Keratinocyte (primary cell): ENCODE measurements at regions not wholly inside any gene's neighbourhood (a gene's known extent, or its start where the extent isn't known, plus 50 kb on each side); places are given as distances from the start of the nearest gene placed in this dataset.

ENCODE experiments used
- DNase-seq: peaks from one replicate; pipeline ENCODE4 v3.0.0-alpha.2; 2011; ENCODE audit warnings: low read depth, missing footprints, low spot score
- FAIRE-seq: peaks from 2 replicates; lab custom pipeline; 2011; peaks lifted over from hg19 to GRCh38; lab: Jason Lieb, UNC
- H2AFZ ChIP-seq: 2 replicates; pipeline ENCODE4 v1.6.0; 2012; ENCODE audit warnings: low read length, control low read depth, inconsistent platforms; ENCODE audit not compliant: control insufficient read depth
- H3K27ac ChIP-seq: 2 replicates; pipeline ENCODE4 v1.5.1; 2011; ENCODE audit warnings: low read length; ENCODE audit not compliant: control insufficient read depth, insufficient read depth
- H3K27me3 ChIP-seq: 3 replicates; pipeline ENCODE4 v1.6.0; 2011; ENCODE audit warnings: low read length; ENCODE audit not compliant: control insufficient read depth, insufficient read depth; ENCODE audit errors: extremely low read depth
- H3K36me3 ChIP-seq, 2 experiments: 2 replicates in 1 of 2; 3 replicates in 1 of 2; pipeline ENCODE4 v1.5.1; 2011; ENCODE audit warnings: low read length in 2 of 2, mild to moderate bottlenecking in 1 of 2; ENCODE audit not compliant: control insufficient read depth in 2 of 2, insufficient read depth in 2 of 2; ENCODE audit errors: extremely low read depth in 1 of 2
- H3K4me1 ChIP-seq: 3 replicates; pipeline ENCODE4 v1.5.1; 2011; ENCODE audit warnings: low read length; ENCODE audit not compliant: control insufficient read depth, insufficient read depth; ENCODE audit errors: extremely low read depth
- H3K4me2 ChIP-seq: 3 replicates; pipeline ENCODE4 v1.6.0; 2011; ENCODE audit warnings: low read depth, low read length; ENCODE audit not compliant: control insufficient read depth, insufficient read depth; ENCODE audit errors: extremely low read depth
- H3K4me3 ChIP-seq, 3 experiments: fragments of 200-600 bp in 1 of 3; sonication (generic) in 1 of 3; 2 replicates in 2 of 3; 3 replicates in 1 of 3; pipeline ENCODE4 v1.5.1; 2011 to 2016; ENCODE audit warnings: low read length in 3 of 3, mild to moderate bottlenecking in 3 of 3, control low read depth in 2 of 3, inconsistent platforms in 1 of 3, low read depth in 1 of 3, mixed read lengths in 1 of 3, mixed run types in 1 of 3, moderate library complexity in 1 of 3; ENCODE audit not compliant: control insufficient read depth in 2 of 3, insufficient read depth in 2 of 3; ENCODE audit errors: extremely low read depth in 1 of 3
- H3K79me2 ChIP-seq: 2 replicates; pipeline ENCODE4 v1.6.0; 2012; ENCODE audit warnings: low read length; ENCODE audit not compliant: control insufficient read depth, insufficient read depth
- H3K9ac ChIP-seq: 3 replicates; pipeline ENCODE4 v1.6.0; 2011; ENCODE audit warnings: low read length; ENCODE audit not compliant: control insufficient read depth, insufficient read depth; ENCODE audit errors: extremely low read depth
- H3K9me1 ChIP-seq: 3 replicates; pipeline ENCODE4 v1.6.0; 2011; ENCODE audit warnings: low read length; ENCODE audit not compliant: control insufficient read depth, insufficient read depth; ENCODE audit errors: extremely low read depth
- H3K9me3 ChIP-seq: 2 replicates; pipeline ENCODE4 v1.5.1; 2012; ENCODE audit warnings: low read depth, low read length; ENCODE audit not compliant: control insufficient read depth
- H4K20me1 ChIP-seq: 3 replicates; pipeline ENCODE4 v1.6.0; 2011; ENCODE audit warnings: low read length; ENCODE audit not compliant: control insufficient read depth, insufficient read depth; ENCODE audit errors: extremely low read depth
- EZH2 ChIP-seq: IDR thresholded peaks from one replicate; pipeline ENCODE4 v1.6.1; 2012; ENCODE audit warnings: inconsistent platforms, mild to moderate bottlenecking, low read length, moderate library complexity
- dilution Hi-C: fragments of 300-500 bp; cut with MboI; formaldehyde crosslinking; loops from one replicate; pipeline ENCODE4 v1.7.0; 2020; ENCODE audit warnings: low sequenced_read_pairs; ENCODE audit not compliant: extremely low pct_ligation_motif_present
- TF ChIP-seq, protein P1 (sequence below), 3 experiments: IDR thresholded peaks in 1 of 3; conservative IDR thresholded peaks in 1 of 3; optimal IDR thresholded peaks in 1 of 3; 2 replicates in 2 of 3; 3 replicates in 1 of 3; pipeline versions ENCODE3 to v1.5.1; 2011; ENCODE audit warnings: low read length in 3 of 3, mild to moderate bottlenecking in 3 of 3, moderate library complexity in 2 of 3, control low read depth in 1 of 3, inconsistent platforms in 1 of 3; ENCODE audit not compliant: insufficient read depth in 2 of 3; ENCODE audit errors: extremely low read depth in 1 of 3

DNA sequence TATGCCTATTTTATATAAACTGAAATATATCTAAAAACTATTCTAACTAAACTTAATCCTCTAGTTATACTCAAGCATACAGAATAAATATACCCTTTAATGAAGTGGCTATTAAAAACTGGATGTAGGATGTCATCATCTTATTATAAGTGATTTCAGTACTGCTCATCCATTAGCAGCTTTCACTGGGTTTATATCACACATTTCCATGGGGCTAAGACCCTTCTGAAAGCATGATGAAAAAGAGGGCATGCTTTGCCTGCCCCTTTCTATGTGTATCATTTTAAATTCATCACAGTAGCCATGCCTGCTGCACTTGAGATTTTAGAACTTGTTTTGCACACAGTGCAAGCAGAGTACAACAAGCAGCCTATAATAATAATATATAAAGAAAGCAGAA is 477.5 kb downstream of the SLITRK6 start:
- no peaks in the 10 kb centered on the region for H3K79me2 ChIP-seq
- H3K9me3 ChIP-seq = no peaks in the 10 kb centered on the region
- H3K9ac ChIP-seq = no peak overlapping the region
- H3K36me3 ChIP-seq = no peaks in the 10 kb centered on the region
- no peaks in the 10 kb centered on the region for H4K20me1 ChIP-seq
- H3K4me1 ChIP-seq = no peaks in the 10 kb centered on the region
- H3K4me2 ChIP-seq = no peak overlapping the region
- no peak overlapping the region for H3K27ac ChIP-seq
- no peak for DNase-seq
- no peaks in the 10 kb centered on the region for H3K27me3 ChIP-seq
- dilution Hi-C loops = no loop called here
- peak overlapping the region; percentile 15 for H2AFZ ChIP-seq
- no peak for FAIRE-seq
- H3K9me1 ChIP-seq = no peaks in the 10 kb centered on the region
- H3K4me3 ChIP-seq = no peak overlapping the region
- TF ChIP-seq EZH2 = no peak
- TF ChIP-seq, protein P1, sequence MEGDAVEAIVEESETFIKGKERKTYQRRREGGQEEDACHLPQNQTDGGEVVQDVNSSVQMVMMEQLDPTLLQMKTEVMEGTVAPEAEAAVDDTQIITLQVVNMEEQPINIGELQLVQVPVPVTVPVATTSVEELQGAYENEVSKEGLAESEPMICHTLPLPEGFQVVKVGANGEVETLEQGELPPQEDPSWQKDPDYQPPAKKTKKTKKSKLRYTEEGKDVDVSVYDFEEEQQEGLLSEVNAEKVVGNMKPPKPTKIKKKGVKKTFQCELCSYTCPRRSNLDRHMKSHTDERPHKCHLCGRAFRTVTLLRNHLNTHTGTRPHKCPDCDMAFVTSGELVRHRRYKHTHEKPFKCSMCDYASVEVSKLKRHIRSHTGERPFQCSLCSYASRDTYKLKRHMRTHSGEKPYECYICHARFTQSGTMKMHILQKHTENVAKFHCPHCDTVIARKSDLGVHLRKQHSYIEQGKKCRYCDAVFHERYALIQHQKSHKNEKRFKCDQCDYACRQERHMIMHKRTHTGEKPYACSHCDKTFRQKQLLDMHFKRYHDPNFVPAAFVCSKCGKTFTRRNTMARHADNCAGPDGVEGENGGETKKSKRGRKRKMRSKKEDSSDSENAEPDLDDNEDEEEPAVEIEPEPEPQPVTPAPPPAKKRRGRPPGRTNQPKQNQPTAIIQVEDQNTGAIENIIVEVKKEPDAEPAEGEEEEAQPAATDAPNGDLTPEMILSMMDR (optimal IDR thresholded peaks at IDR 0.05 in 1 of 3, IDR thresholded peaks at IDR 0.05 in 1 of 3, conservative IDR thresholded peaks at IDR 0.05 in 1 of 3; ENCODE audit: extremely low read depth in 1 of 3, insufficient read depth in 2 of 3, low read length in 3 of 3) = no peak

DNA sequence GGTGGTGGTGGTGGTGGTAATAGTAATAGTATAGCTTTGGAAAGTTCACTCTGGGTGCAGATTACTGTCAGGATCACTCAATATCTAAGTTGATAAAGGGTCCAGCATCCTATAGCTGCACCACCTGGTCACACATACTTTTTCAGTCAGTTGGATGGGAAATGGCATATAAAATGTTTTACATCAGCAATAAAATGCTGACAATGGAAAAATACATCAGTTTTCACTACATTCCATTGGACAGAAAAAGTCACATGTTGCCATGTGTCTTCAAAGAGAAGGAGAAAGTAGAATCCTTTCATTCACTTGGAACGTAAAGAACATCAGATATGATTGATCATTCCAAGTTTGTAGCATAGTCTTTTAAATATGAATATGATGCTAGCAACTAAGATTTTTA is 481.4 kb downstream of the SLITRK6 start:
- FAIRE-seq = no peak
- no peaks in the 10 kb centered on the region for H3K27me3 ChIP-seq

More for the DNA sequence above, 481.4 kb downstream of the SLITRK6 start:
- H3K4me1 ChIP-seq = no peaks in the 10 kb centered on the region
- H3K36me3 ChIP-seq = no peaks in the 10 kb centered on the region
- H3K79me2 ChIP-seq = no peaks in the 10 kb centered on the region
- H2AFZ ChIP-seq = no peak overlapping the region
- dilution Hi-C loops = no loop called here
- H3K27ac ChIP-seq = no peak overlapping the region
- no peak overlapping the region for H3K9ac ChIP-seq
- no peak overlapping the region for H3K4me2 ChIP-seq
- H3K4me3 ChIP-seq = no peak overlapping the region
- TF ChIP-seq, protein P1 (optimal IDR thresholded peaks at IDR 0.05 in 1 of 3, IDR thresholded peaks at IDR 0.05 in 1 of 3, conservative IDR thresholded peaks at IDR 0.05 in 1 of 3; ENCODE audit: extremely low read depth in 1 of 3, insufficient read depth in 2 of 3, low read length in 3 of 3) = no peak
- no peak for TF ChIP-seq EZH2
- H4K20me1 ChIP-seq = no peaks in the 10 kb centered on the region
- H3K9me1 ChIP-seq = no peaks in the 10 kb centered on the region
- DNase-seq = no peak
- no peaks in the 10 kb centered on the region for H3K9me3 ChIP-seq
